Pancreas (tissue), 10 donors: ENCODE measurements at regions not wholly inside any gene's neighbourhood (a gene's known extent, or its start where the extent isn't known, plus 50 kb on each side); places are given as distances from the start of the nearest gene placed in this dataset.
A peak's percentile ranks its signal among the peaks of the same experiment; 100 is the strongest.

ENCODE experiments used
- ATAC-seq, 4 donors: fragments of 200-7000 bp; cut with Tn5 transposase; one replicate each; pipeline versions ENCODE4 v1.8.0 to v1.9.1; 2020; ENCODE audit warnings: mild to moderate bottlenecking in 4 of 4, moderate library complexity in 4 of 4
- DNase-seq, 6 donors: peaks; one replicate each; pipeline ENCODE4 v3.0.0-alpha.2; 2020
- FAIRE-seq: peaks from 2 replicates; lab custom pipeline; 2012; peaks lifted over from hg19 to GRCh38; lab: Jason Lieb, UNC
- H3K27ac ChIP-seq, 4 donors: fragments of 200-600 bp; sonication (generic); 1 replicate in 3 of 4; 2 replicates in 1 of 4; pipeline versions ENCODE4 v1.5.0 to v1.8.0; 2020
- H3K27me3 ChIP-seq, 4 donors: fragments of 200-600 bp; one replicate each; pipeline ENCODE4 v1.8.0; 2021
- H3K36me3 ChIP-seq, 3 donors: fragments of 200-600 bp; sonication (generic) in 1 of 3; one replicate each; pipeline versions ENCODE4 v1.5.0 to v1.8.0; 2020 to 2021
- H3K4me1 ChIP-seq, 3 donors: fragments of 200-600 bp; one replicate each; pipeline ENCODE4 v1.8.0; 2021
- H3K4me3 ChIP-seq, 4 donors: fragments of 200-600 bp; sonication (generic) in 2 of 4; one replicate each; pipeline versions ENCODE4 v1.5.0 to v1.8.0; 2020 to 2021
- H3K9me3 ChIP-seq, 4 donors: fragments of 200-600 bp; one replicate each; pipeline ENCODE4 v1.8.0; 2021
- CTCF ChIP-seq, 4 donors: fragments of 200-600 bp; sonication (generic) in 3 of 4; IDR thresholded peaks; one replicate each; pipeline versions ENCODE4 v1.5.0 to v1.8.0; 2021; ENCODE audit warnings: antibody characterized with exemption in 4 of 4
- WGBS, 2 donors: extraction: QIAGEN DNeasy Blood & Tissue Kit; methylation state at CpG; one replicate each; pipeline ENCODE4 v1.1.7; 2013; 5-methylcytosine and 5-hydroxymethylcytosine counted together
- intact Hi-C, 3 donors: fragments of 100-400 bp; cut with DNase I; formaldehyde crosslinking; loops; one replicate each; pipeline versions ENCODE4 v1.11.1 to v1.14.2; 2022
- donor health status: healthy with polysubstance abuse.
- donor health status: DM: no; HTN: no; CAD: no; lungs with moderate emphysema.
- donor health status: DM: no; HTN: no; CAD: no.
- donor health status: control.
- donor health status: control.
- donor health status: Bipolar disorder and iron deficiency.
- donor health status: DM: yes; HTN: yes; CAD: no.
- donor health status: DM: no; HTN: no; CAD: no.
- donor health status: DM: no; HTN: no; CAD: no.
- donor health status: DM: yes; HTN: yes; CAD: no.

- intact Hi-C loops, result no loop called here
- H3K4me3 ChIP-seq, result no peak overlapping the region
- H3K9me3 ChIP-seq, result no peaks in the 10 kb centered on the region
- WGBS, 2 donors, result 74 to 79% methylated on average over 4 of the region's 4 CpGs
- no peaks in the 10 kb centered on the region for H3K36me3 ChIP-seq
- ATAC-seq (peak in 2 of 4 donors; percentile 36 to 70), DNase-seq (no peak), FAIRE-seq (no peak)
- H3K4me1 ChIP-seq, result no peaks in the 10 kb centered on the region
- TF ChIP-seq CTCF (IDR thresholded peaks at IDR 0.05), result no peak
- no peaks in the 10 kb centered on the region for H3K27me3 ChIP-seq
- H3K27ac ChIP-seq, result peak overlapping the region in 1 of 4 donors; percentile 20
Measured at GRCh38 chr3:40770061-40770460, 245.3 kb downstream of the ZNF621 start.

GRCh38 chr3:40771112-40771511, 246.4 kb downstream of the ZNF621 start:
- no peak for TF ChIP-seq CTCF (IDR thresholded peaks at IDR 0.05)
- intact Hi-C loops, result no loop called here
- no peaks in the 10 kb centered on the region for H3K36me3 ChIP-seq
- H3K27me3 ChIP-seq, result no peaks in the 10 kb centered on the region
- H3K4me3 ChIP-seq, result no peak overlapping the region
- no peak for FAIRE-seq
- no peak overlapping the region for H3K27ac ChIP-seq
- H3K4me1 ChIP-seq, result no peaks in the 10 kb centered on the region
- no peaks in the 10 kb centered on the region for H3K9me3 ChIP-seq
- no peak for ATAC-seq
- DNase-seq, result no peak
- 82 to 84% methylated on average over 3 of the region's 3 CpGs for WGBS, 2 donors

GRCh38 chr3:40779039-40779438, 254.3 kb downstream of the ZNF621 start:
- FAIRE-seq (no peak), DNase-seq (no peak)

GRCh38 chr3:40780291-40780924, 255.6 kb downstream of the ZNF621 start:
- Histone ChIP-seq H3K36me3 (no peaks in the 10 kb centered on the region), H3K4me3 (peak overlapping the region in 2 of 4 donors; percentile 1)
- 26 to 27% methylated on average over 19 of the region's 19 CpGs for WGBS, 2 donors

More at GRCh38 chr3:40779039-40779438, 254.3 kb downstream of the ZNF621 start:
- no peak overlapping the region for H3K27ac ChIP-seq
- no peak for ATAC-seq
- WGBS, 2 donors, result 90 to 92% methylated on average over 6 of the region's 6 CpGs
- H3K9me3 ChIP-seq, result no peaks in the 10 kb centered on the region
- H3K27me3 ChIP-seq, result no peaks in the 10 kb centered on the region
- TF ChIP-seq CTCF (IDR thresholded peaks at IDR 0.05), result no peak
- intact Hi-C loops, result no loop called here
- no peaks in the 10 kb centered on the region for H3K36me3 ChIP-seq
- H3K4me1 ChIP-seq, result peaks cover 0 to 7% (median 2%) of the 10 kb centered on the region in 3 donors
- H3K4me3 ChIP-seq, result no peak overlapping the region

More at GRCh38 chr3:40780291-40780924, 255.6 kb downstream of the ZNF621 start:
- peak; percentile 88 to 95 (median 94) for ATAC-seq
- Histone ChIP-seq H3K9me3 (no peaks in the 10 kb centered on the region), H3K4me1 (peaks cover 0 to 7% (median 2%) of the 10 kb centered on the region in 3 donors), H3K27me3 (no peaks in the 10 kb centered on the region), H3K27ac (peak overlapping the region in 2 of 4 donors; percentile 53 to 54)
- TF ChIP-seq CTCF (IDR thresholded peaks at IDR 0.05), result no peak
- peak; percentile 63 to 81 (median 71) for DNase-seq
- intact Hi-C loops, result no loop called here
- no peak for FAIRE-seq
